Thyroid gland (tissue), 4 donors: ENCODE measurements at regions not wholly inside any gene's neighbourhood (a gene's known extent, or its start where the extent isn't known, plus 50 kb on each side); places are given as distances from the start of the nearest gene placed in this dataset.

ENCODE experiments used
- DNase-seq, 2 donors: peaks; one replicate each; pipeline ENCODE4 v3.0.0-alpha.2; 2019
- H3K27ac ChIP-seq, 3 donors: fragments of 200-600 bp; sonication (generic); 1 replicate in 2 of 3; 2 replicates in 1 of 3; pipeline ENCODE4 v1.5.1; 2016 to 2019; ENCODE audit warnings: mild to moderate bottlenecking in 1 of 3, moderate library complexity in 1 of 3
- H3K27me3 ChIP-seq: fragments of 200-600 bp; sonication (generic); one replicate; pipeline ENCODE4 v1.5.1; 2019
- H3K36me3 ChIP-seq, 2 donors: fragments of 200-600 bp; sonication (generic); one replicate each; pipeline ENCODE4 v1.5.1; 2016 to 2019
- H3K4me1 ChIP-seq, 2 donors: fragments of 200-600 bp; sonication (generic); one replicate each; pipeline ENCODE4 v1.5.1; 2017 to 2019
- H3K4me3 ChIP-seq, 3 donors: fragments of 200-600 bp; sonication (generic); replicated peaks in 1 of 3; 1 replicate in 2 of 3; 2 replicates in 1 of 3; pipeline ENCODE4 v1.5.1; 2016; ENCODE audit warnings: mild to moderate bottlenecking in 1 of 3
- H3K9me3 ChIP-seq: fragments of 200-600 bp; sonication (generic); one replicate; pipeline ENCODE4 v1.5.1; 2017
- CTCF ChIP-seq, 6 experiments: fragments of 200-600 bp in 3 of 6; fragments of 450-650 bp in 3 of 6; sonication (generic) in 3 of 6; IDR thresholded peaks; one replicate each; pipeline ENCODE4 v1.5.1; 2016 to 2019; ENCODE audit warnings: antibody characterized with exemption in 6 of 6, mild to moderate bottlenecking in 2 of 6, inconsistent platforms in 1 of 6, moderate library complexity in 1 of 6
- POLR2A ChIP-seq, 2 donors: fragments of 450-650 bp; IDR thresholded peaks; one replicate each; pipeline ENCODE4 v1.6.1; 2017; ENCODE audit warnings: antibody characterized with exemption in 2 of 2, mild to moderate bottlenecking in 2 of 2, moderate library complexity in 1 of 2
- WGBS, 2 donors: methylation state at CpG; one replicate each; pipeline ENCODE4 v1.1.5; 2017; 5-methylcytosine and 5-hydroxymethylcytosine counted together
- intact Hi-C: fragments of 100-400 bp; cut with DNase I; formaldehyde crosslinking; loops from one replicate; pipeline ENCODE4 v1.15.1; 2023

- TF ChIP-seq POLR2A (IDR thresholded peaks at IDR 0.05) (no peak), CTCF (IDR thresholded peaks at IDR 0.05) (no peak)
- no peak overlapping the region for H3K27ac ChIP-seq
- H3K9me3 ChIP-seq, result no peaks in the 10 kb centered on the region
- intact Hi-C loops, result no loop called here
- H3K36me3 ChIP-seq, result no peaks in the 10 kb centered on the region
- DNase-seq, result no peak
- no peak overlapping the region for H3K4me3 ChIP-seq
- H3K27me3 ChIP-seq, result no peaks in the 10 kb centered on the region
- H3K4me1 ChIP-seq, result no peaks in the 10 kb centered on the region
Measured at GRCh38 chr4:10808591-10808990, 124.0 kb upstream of the CLNK start.

- Histone ChIP-seq H3K4me1 (no peaks in the 10 kb centered on the region), H3K36me3 (no peaks in the 10 kb centered on the region), H3K27ac (no peak overlapping the region), H3K9me3 (no peaks in the 10 kb centered on the region), H3K27me3 (no peaks in the 10 kb centered on the region), H3K4me3 (no peak overlapping the region)
- no peak for TF ChIP-seq CTCF (IDR thresholded peaks at IDR 0.05)
- intact Hi-C loops, result no loop called here
- WGBS, 2 donors, result 87 to 94% methylated on average over 4 of the region's 4 CpGs
- no peak for DNase-seq
Measured at GRCh38 chr4:10806953-10807645, 122.5 kb upstream of the CLNK start.

GRCh38 chr4:10803713-10804343, 119.3 kb upstream of the CLNK start:
- Histone ChIP-seq H3K27ac (no peak overlapping the region), H3K4me1 (no peaks in the 10 kb centered on the region), H3K36me3 (no peaks in the 10 kb centered on the region), H3K9me3 (no peaks in the 10 kb centered on the region), H3K27me3 (no peaks in the 10 kb centered on the region), H3K4me3 (no peak overlapping the region)
- DNase-seq, result no peak
- intact Hi-C loops, result no loop called here
- TF ChIP-seq CTCF (IDR thresholded peaks at IDR 0.05) (no peak), POLR2A (IDR thresholded peaks at IDR 0.05) (no peak)
- 70 to 76% methylated on average over 4 of the region's 4 CpGs for WGBS, 2 donors

DNA sequence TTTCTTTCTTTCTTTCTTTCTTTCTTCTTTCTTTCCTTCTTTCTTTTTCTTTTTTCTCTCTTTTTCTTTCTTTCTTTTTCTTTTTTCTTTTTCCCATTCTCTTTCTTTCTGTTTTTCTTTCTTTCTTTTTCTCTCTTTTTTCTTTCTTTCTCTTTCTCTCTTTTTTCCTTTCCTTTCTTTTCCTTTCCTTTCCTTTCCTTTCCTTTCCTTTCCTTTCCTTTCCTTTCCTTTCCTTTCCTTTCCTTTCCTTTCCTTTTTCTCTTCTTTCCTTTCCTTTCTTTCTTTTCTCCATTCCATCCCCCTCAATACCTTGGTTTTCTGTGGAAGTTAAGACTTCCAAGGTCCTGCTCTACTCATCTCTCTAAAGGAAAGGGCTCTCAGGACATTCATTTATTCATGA, 102.8 kb upstream of the CLNK start:
- DNase-seq, result no peak
- H3K27me3 ChIP-seq, result no peaks in the 10 kb centered on the region
- H3K4me1 ChIP-seq, result no peaks in the 10 kb centered on the region
- TF ChIP-seq POLR2A (IDR thresholded peaks at IDR 0.05) (no peak), CTCF (IDR thresholded peaks at IDR 0.05) (no peak)
- intact Hi-C loops, result no loop called here
- H3K36me3 ChIP-seq, result no peaks in the 10 kb centered on the region
- H3K9me3 ChIP-seq, result no peaks in the 10 kb centered on the region
- H3K27ac ChIP-seq, result no peak overlapping the region
- H3K4me3 ChIP-seq, result no peak overlapping the region

DNA sequence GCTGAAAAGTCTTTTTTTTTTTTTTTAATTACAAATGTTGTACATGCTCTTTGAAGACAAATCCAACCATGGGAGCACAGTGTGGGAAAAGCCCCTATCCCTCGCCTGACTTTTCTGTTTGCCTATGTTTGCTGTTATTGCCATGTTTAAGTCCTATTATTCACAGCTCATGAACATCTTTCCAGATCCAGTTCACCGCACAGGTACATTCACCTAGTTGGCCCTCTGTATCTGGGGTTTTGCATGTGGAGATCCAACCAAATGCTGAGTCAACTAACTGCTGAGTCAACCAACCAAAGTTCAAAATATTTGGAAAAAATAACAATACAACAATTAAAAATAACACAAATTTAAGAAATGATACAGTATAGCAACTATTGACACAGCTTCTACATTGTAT, 100.1 kb upstream of the CLNK start:
- Histone ChIP-seq H3K27me3 (no peaks in the 10 kb centered on the region), H3K4me3 (no peak overlapping the region), H3K9me3 (no peaks in the 10 kb centered on the region), H3K27ac (no peak overlapping the region), H3K4me1 (no peaks in the 10 kb centered on the region), H3K36me3 (no peaks in the 10 kb centered on the region)
- 88 to 91% methylated on average over 2 of the region's 2 CpGs for WGBS, 2 donors
- intact Hi-C loops, result no loop called here
- no peak for DNase-seq
- no peak for TF ChIP-seq CTCF (IDR thresholded peaks at IDR 0.05)
- TF ChIP-seq POLR2A (IDR thresholded peaks at IDR 0.05), result no peak
